HepG2 (cell line): ENCODE measurements at regions not wholly inside any gene's neighbourhood (a gene's known extent, or its start where the extent isn't known, plus 50 kb on each side); places are given as distances from the start of the nearest gene placed in this dataset.

Experiments
- E2F1 ChIP-seq: sonication (generic); formaldehyde crosslinking; IDR thresholded peaks from 2 replicates; pipeline ENCODE4 v1.5.0; 2020; ENCODE audit warnings: missing genetic modification reagents
- KAT8 ChIP-seq: IDR thresholded peaks from 2 replicates; pipeline ENCODE4 v1.6.1; 2016; ENCODE audit warnings: missing genetic modification reagents, missing compliant biosample characterization
- ZNF646 ChIP-seq: sonication (generic); formaldehyde crosslinking; IDR thresholded peaks from 2 replicates; pipeline ENCODE4 v1.9.0; 2021; ENCODE audit warnings: mild to moderate bottlenecking, missing genetic modification reagents
- ZNF75D ChIP-seq: sonication (generic); formaldehyde crosslinking; IDR thresholded peaks from 2 replicates; pipeline ENCODE4 v1.8.1; 2023; ENCODE audit warnings: missing genetic modification reagents, mild to moderate bottlenecking, borderline replicate concordance

GRCh38 chr4:30825008-30825770, 105.0 kb downstream of the PCDH7 start (continued):
- TF ChIP-seq ZNF646 (CRISPR knock-in tag) (no peak), E2F1 (CRISPR knock-in tag) (no peak), ZNF75D (CRISPR knock-in tag) (no peak), KAT8 (no peak)
